ENCODE measurements at regions not wholly inside any gene's neighbourhood (a gene's known extent, or its start where the extent isn't known, plus 50 kb on each side); places are given as distances from the start of the nearest gene placed in this dataset.

DNA sequence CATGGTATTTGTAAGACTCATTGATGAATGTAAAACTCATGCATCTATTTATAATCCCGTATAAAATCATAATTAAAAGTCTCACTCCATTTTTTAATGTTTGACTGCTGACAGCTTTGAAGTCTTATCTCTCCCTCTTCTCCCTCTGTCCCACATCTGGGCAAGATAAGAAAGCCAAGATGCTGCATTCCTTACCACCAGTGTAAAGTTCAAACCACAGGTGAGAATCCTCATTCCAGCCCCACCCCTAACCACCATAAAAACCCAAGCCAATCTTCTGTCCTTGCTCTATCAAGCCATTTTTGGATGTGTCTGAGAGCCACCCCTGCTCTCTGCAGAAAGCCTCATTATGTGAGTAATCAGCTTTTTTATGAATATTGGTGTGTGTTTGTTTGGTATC, 59.3 kb upstream of the MAGED1 start (continued):
- TF ChIP-seq, protein P1, sequence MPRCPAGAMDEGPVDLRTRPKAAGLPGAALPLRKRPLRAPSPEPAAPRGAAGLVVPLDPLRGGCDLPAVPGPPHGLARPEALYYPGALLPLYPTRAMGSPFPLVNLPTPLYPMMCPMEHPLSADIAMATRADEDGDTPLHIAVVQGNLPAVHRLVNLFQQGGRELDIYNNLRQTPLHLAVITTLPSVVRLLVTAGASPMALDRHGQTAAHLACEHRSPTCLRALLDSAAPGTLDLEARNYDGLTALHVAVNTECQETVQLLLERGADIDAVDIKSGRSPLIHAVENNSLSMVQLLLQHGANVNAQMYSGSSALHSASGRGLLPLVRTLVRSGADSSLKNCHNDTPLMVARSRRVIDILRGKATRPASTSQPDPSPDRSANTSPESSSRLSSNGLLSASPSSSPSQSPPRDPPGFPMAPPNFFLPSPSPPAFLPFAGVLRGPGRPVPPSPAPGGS (IDR thresholded peaks at IDR 0.05; ENCODE audit: borderline replicate concordance, insufficient read depth, low read depth, low read length, poor library complexity, severe bottlenecking): no peak
- no peak for TF ChIP-seq ZZZ3 (IDR thresholded peaks at IDR 0.05; ENCODE audit: control insufficient read depth, insufficient read length, low read depth)

DNA sequence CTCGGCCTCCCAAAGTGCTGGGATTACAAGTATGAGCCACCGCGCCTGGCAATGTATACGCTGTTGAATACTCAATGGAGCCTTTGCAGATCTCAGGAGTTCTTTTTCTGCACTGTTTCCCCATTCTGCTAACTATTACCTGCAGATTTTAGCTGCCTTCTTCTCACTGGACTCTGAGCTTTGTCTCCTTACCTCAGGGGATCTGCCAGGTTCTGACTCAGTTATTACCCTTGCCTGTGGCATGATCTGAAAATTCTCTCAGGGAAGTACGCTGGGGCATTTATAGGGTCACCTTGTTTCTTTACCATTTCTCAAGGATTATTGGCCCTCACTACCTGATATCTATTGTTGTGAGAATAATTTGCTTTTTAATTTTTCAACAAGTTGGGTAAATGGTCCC, 56.6 kb upstream of the MAGED1 start:
- Histone ChIP-seq H3K4me3 (no peak overlapping the region), H3K36me3 (ENCODE audit: control insufficient read depth in 2 of 2, insufficient read depth in 2 of 2, low read length in 1 of 2) (no peaks in the 10 kb centered on the region), H3K27ac (ENCODE audit: control insufficient read depth, insufficient read depth) (no peak overlapping the region), H3K4me1 (ENCODE audit: control insufficient read depth, insufficient read depth, low read length) (no peaks in the 10 kb centered on the region), H3K4me2 (ENCODE audit: control insufficient read depth, insufficient read depth) (no peak overlapping the region), H4K20me1 (ENCODE audit: control insufficient read depth, insufficient read depth) (no peaks in the 10 kb centered on the region), H3K9me3 (replicated peaks; ENCODE audit: control insufficient read depth, insufficient read depth, low read length) (no peaks in the 10 kb centered on the region), H3K9ac (ENCODE audit: control insufficient read depth, insufficient read depth, low read length) (no peak overlapping the region), H2AFZ (ENCODE audit: control insufficient read depth, low read depth, low read length) (no peak overlapping the region), H3K79me2 (ENCODE audit: control insufficient read depth, insufficient read depth, low read length) (no peaks in the 10 kb centered on the region), H3K27me3 (replicated peaks in 1 of 2; ENCODE audit: control insufficient read depth in 2 of 2, insufficient read depth in 2 of 2, low read length in 1 of 2) (no peaks in the 10 kb centered on the region)
- 77% methylated on average over 5 of the region's 5 CpGs for WGBS (ENCODE audit: insufficient coverage, insufficient replicate concordance, low lambda C conversion rate, missing lambda C conversion rate)
- in situ Hi-C loops (cut with MboI): no loop called here
- no peak for ATAC-seq
- no peak for FAIRE-seq
- ChIA-PET SMC1A (ENCODE audit: uncharacterized antibody, unreplicated experiment) (no interaction called here), POLR2A (no interaction called here), RAD21 (ENCODE audit: unreplicated experiment) (no interaction called here), CTCF (interaction anchor here (1.3 kb wide), 1 partner anchor 29 kb away, joined by 3 read pairs; no protein-coding TSS in a partner anchor)
- DNase-seq (ENCODE audit: low read depth, low spot score): no peak
- BruUV-seq (replicated peaks): no TSS peak
- intact Hi-C loops (cut with micrococcal nuclease; ENCODE audit: unreplicated experiment): no loop called here
- no peak for TF ChIP-seq SREBF1 (IDR thresholded peaks at IDR 0.05; ENCODE audit: low read length)
- TF ChIP-seq FOXK2 (IDR thresholded peaks at IDR 0.05): no peak
- TF ChIP-seq EP300 (IDR thresholded peaks at IDR 0.05; ENCODE audit: borderline replicate concordance in 1 of 2, control insufficient read depth in 1 of 2, low read depth in 2 of 2, low read length in 2 of 2): no peak
- TF ChIP-seq, protein P2, sequence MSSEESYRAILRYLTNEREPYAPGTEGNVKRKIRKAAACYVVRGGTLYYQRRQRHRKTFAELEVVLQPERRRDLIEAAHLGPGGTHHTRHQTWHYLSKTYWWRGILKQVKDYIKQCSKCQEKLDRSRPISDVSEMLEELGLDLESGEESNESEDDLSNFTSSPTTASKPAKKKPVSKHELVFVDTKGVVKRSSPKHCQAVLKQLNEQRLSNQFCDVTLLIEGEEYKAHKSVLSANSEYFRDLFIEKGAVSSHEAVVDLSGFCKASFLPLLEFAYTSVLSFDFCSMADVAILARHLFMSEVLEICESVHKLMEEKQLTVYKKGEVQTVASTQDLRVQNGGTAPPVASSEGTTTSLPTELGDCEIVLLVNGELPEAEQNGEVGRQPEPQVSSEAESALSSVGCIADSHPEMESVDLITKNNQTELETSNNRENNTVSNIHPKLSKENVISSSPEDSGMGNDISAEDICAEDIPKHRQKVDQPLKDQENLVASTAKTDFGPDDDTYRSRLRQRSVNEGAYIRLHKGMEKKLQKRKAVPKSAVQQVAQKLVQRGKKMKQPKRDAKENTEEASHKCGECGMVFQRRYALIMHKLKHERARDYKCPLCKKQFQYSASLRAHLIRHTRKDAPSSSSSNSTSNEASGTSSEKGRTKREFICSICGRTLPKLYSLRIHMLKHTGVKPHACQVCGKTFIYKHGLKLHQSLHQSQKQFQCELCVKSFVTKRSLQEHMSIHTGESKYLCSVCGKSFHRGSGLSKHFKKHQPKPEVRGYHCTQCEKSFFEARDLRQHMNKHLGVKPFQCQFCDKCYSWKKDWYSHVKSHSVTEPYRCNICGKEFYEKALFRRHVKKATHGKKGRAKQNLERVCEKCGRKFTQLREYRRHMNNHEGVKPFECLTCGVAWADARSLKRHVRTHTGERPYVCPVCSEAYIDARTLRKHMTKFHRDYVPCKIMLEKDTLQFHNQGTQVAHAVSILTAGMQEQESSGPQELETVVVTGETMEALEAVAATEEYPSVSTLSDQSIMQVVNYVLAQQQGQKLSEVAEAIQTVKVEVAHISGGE (CRISPR knock-in tag; IDR thresholded peaks at IDR 0.05): no peak
- TF ChIP-seq SREBF2 (IDR thresholded peaks at IDR 0.05; ENCODE audit: low read length): no peak
- TF ChIP-seq, protein P3, sequence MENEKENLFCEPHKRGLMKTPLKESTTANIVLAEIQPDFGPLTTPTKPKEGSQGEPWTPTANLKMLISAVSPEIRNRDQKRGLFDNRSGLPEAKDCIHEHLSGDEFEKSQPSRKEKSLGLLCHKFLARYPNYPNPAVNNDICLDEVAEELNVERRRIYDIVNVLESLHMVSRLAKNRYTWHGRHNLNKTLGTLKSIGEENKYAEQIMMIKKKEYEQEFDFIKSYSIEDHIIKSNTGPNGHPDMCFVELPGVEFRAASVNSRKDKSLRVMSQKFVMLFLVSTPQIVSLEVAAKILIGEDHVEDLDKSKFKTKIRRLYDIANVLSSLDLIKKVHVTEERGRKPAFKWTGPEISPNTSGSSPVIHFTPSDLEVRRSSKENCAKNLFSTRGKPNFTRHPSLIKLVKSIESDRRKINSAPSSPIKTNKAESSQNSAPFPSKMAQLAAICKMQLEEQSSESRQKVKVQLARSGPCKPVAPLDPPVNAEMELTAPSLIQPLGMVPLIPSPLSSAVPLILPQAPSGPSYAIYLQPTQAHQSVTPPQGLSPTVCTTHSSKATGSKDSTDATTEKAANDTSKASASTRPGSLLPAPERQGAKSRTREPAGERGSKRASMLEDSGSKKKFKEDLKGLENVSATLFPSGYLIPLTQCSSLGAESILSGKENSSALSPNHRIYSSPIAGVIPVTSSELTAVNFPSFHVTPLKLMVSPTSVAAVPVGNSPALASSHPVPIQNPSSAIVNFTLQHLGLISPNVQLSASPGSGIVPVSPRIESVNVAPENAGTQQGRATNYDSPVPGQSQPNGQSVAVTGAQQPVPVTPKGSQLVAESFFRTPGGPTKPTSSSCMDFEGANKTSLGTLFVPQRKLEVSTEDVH (IDR thresholded peaks at IDR 0.05; ENCODE audit: low read depth, partially characterized antibody): no peak
- TF ChIP-seq KAT2A (conservative IDR thresholded peaks at IDR 0.05; ENCODE audit: control insufficient read depth, low read depth, low read length): no peak
- no peak for TF ChIP-seq EGR1 (IDR thresholded peaks at IDR 0.05; ENCODE audit: borderline replicate concordance in 1 of 2, low read depth in 2 of 2, low read length in 2 of 2)

Measured in GM12878 (cell line).